ENCODE measurements at regions not wholly inside any gene's neighbourhood (a gene's known extent, or its start where the extent isn't known, plus 50 kb on each side); places are given as distances from the start of the nearest gene placed in this dataset.

DNA sequence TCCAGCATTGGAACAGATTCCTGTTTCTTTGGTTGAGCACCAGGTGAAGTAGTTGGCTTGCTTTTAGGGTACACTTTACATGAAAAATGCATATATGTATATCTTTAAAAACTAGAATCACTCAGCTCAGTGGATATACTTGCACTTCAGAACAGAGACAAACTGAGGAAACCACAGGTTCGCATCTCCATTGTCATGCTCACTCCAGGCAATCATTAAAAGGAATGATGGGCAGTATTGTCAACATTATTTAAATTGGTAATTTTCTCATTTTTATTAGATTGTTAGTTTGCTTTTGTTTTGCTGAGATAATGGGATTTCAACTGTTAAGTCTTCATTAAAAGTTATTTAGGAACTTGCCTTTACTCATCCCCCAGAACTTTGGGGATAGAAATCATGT lies 71.0 kb upstream of the NELL2 start:
- Histone ChIP-seq H2AFZ (ENCODE audit: low read length) (no peak overlapping the region), H3K27me3 (ENCODE audit: insufficient read depth, low read length) (no peaks in the 10 kb centered on the region), H3K9me3 (ENCODE audit: control insufficient read depth, low read depth, low read length) (no peaks in the 10 kb centered on the region), H3K23me2 (ENCODE audit: insufficient read length, low read depth, low read length, poor library complexity, severe bottlenecking) (no peaks in the 10 kb centered on the region), H3K4me2 (ENCODE audit: insufficient read depth, insufficient read length, low read length) (no peak overlapping the region), H2BK15ac (ENCODE audit: low read depth, low read length) (no peak overlapping the region), H2BK5ac (ENCODE audit: insufficient read length, low read length) (no peak overlapping the region), H3K4me1 (ENCODE audit: insufficient read depth, low read length) (no peaks in the 10 kb centered on the region; the same call in 1 of the 2 replicates), H3K27ac (ENCODE audit: insufficient read length, low read depth, low read length) (no peak overlapping the region), H4K20me1 (ENCODE audit: control insufficient read depth, insufficient read depth, insufficient read length) (no peaks in the 10 kb centered on the region), H4K5ac (ENCODE audit: insufficient read length, low read depth, low read length) (no peak overlapping the region), H3K23ac (ENCODE audit: insufficient read length, low read depth, low read length) (no peak overlapping the region), H4K91ac (ENCODE audit: insufficient read length, low read depth, low read length) (no peak overlapping the region), H3K56ac (ENCODE audit: insufficient read length, low read depth, low read length) (no peak overlapping the region), H2BK120ac (ENCODE audit: low read depth, low read length, poor library complexity, severe bottlenecking) (no peak overlapping the region), H2AK5ac (ENCODE audit: insufficient read length, low read length) (no peak overlapping the region), H2BK12ac (ENCODE audit: insufficient read length, low read depth, low read length) (no peak overlapping the region), H3K79me1 (ENCODE audit: insufficient read depth, low read depth, low read length, poor library complexity, severe bottlenecking) (no peaks in the 10 kb centered on the region), H4K8ac (replicated peaks; ENCODE audit: insufficient read length, low read depth, low read length) (no peak overlapping the region), H2BK20ac (ENCODE audit: low read depth, low read length, poor library complexity, severe bottlenecking) (no peak overlapping the region), H3K79me2 (ENCODE audit: insufficient read depth, low read length) (no peaks in the 10 kb centered on the region), H3T11ph (ENCODE audit: low read length) (no peak overlapping the region), H3K14ac (ENCODE audit: insufficient read depth, low read length) (no peak overlapping the region), H3K18ac (ENCODE audit: insufficient read length, low read depth, low read length) (no peak overlapping the region), H3K9ac (ENCODE audit: extremely low read depth, insufficient read length, low read length) (no peak overlapping the region), H3K4ac (ENCODE audit: low read depth, low read length) (no peak overlapping the region)
- H3K9me3 Mint-ChIP-seq, result peaks cover 13 to 16% of the 10 kb centered on the region in 2 experiments
- no peak overlapping the region; a peak in 1 of 5 replicates for H3K4me3 Mint-ChIP-seq
- H3K4me1 Mint-ChIP-seq, result peaks cover 19 to 21% of the 10 kb centered on the region in 2 experiments
- DNase-seq, result no peak
- WGBS (ENCODE audit: extremely low coverage, insufficient read length, low lambda C conversion rate), result no CpG with 5 or more reads among the region's 1 CpG
- H3K36me3 Mint-ChIP-seq (ENCODE audit: insufficient read depth in 1 of 3, low read depth in 3 of 3), result peaks cover 3 to 16% (median 3%) of the 10 kb centered on the region in 3 experiments; a peak in 5 of 7 replicates
- H3K27ac Mint-ChIP-seq, result no peak overlapping the region
- peaks cover 3% of the 10 kb centered on the region; the same call in 1 of the 2 replicates for H3K27me3 Mint-ChIP-seq (ENCODE audit: low read depth)
- TF ChIP-seq, protein P1, sequence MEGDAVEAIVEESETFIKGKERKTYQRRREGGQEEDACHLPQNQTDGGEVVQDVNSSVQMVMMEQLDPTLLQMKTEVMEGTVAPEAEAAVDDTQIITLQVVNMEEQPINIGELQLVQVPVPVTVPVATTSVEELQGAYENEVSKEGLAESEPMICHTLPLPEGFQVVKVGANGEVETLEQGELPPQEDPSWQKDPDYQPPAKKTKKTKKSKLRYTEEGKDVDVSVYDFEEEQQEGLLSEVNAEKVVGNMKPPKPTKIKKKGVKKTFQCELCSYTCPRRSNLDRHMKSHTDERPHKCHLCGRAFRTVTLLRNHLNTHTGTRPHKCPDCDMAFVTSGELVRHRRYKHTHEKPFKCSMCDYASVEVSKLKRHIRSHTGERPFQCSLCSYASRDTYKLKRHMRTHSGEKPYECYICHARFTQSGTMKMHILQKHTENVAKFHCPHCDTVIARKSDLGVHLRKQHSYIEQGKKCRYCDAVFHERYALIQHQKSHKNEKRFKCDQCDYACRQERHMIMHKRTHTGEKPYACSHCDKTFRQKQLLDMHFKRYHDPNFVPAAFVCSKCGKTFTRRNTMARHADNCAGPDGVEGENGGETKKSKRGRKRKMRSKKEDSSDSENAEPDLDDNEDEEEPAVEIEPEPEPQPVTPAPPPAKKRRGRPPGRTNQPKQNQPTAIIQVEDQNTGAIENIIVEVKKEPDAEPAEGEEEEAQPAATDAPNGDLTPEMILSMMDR (conservative IDR thresholded peaks at IDR 0.05), result no peak
